GM12891 (cell line): ENCODE measurements at regions not wholly inside any gene's neighbourhood (a gene's known extent, or its start where the extent isn't known, plus 50 kb on each side); places are given as distances from the start of the nearest gene placed in this dataset.

Experiments
- PAX5 ChIP-seq: IDR thresholded peaks from 2 replicates; pipeline ENCODE4 v1.6.1; 2011; ENCODE audit warnings: low read length, moderate library complexity, mild to moderate bottlenecking; ENCODE audit not compliant: insufficient read depth, severe bottlenecking
- POLR2A ChIP-seq: IDR thresholded peaks from 2 replicates; pipeline ENCODE4 v1.6.1; 2011; ENCODE audit warnings: low read depth, low read length, control low read depth
- POLR2AphosphoS5 ChIP-seq: IDR thresholded peaks from 2 replicates; pipeline ENCODE4 v1.6.1; 2011; ENCODE audit warnings: low read depth, low read length, control low read depth
- SPI1 ChIP-seq: IDR thresholded peaks from 2 replicates; pipeline ENCODE4 v1.6.1; 2011; ENCODE audit warnings: low read depth, low read length, control low read depth

DNA sequence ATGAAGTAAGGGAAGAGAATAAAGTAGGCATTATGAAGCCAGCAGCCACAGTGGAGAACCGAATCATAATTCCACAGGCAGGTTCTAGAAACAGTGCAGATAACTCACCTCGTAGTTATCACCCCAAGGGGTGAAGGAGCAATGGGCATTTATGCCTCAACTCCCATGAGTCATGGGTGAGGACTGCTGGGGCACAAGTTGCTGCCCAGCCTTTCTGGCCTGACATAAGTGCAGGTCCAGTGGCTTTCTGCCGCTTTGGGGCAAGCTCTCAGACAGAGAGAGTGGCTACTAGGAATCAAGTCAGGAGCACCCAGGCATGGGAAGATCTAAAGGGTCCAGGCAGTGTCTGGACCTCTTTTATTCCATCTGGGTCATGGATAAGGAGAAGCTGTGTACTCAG, 149.8 kb downstream of the SUCLG1 start:
- TF ChIP-seq POLR2AphosphoS5 (no peak), POLR2A (no peak), PAX5 (no peak), SPI1 (no peak)
